Neuronal stem cell (in vitro differentiated cells): ENCODE measurements at regions not wholly inside any gene's neighbourhood (a gene's known extent, or its start where the extent isn't known, plus 50 kb on each side); places are given as distances from the start of the nearest gene placed in this dataset.

Experiments
- DNase-seq: peaks from one replicate; pipeline ENCODE4 v3.0.0-alpha.2; 2013; ENCODE audit warnings: low spot score
- H2AFZ ChIP-seq: one replicate; pipeline ENCODE4 v1.6.1; 2013; ENCODE audit warnings: mild to moderate bottlenecking, low read length, inconsistent platforms
- H2AK5ac ChIP-seq: 2 replicates; pipeline ENCODE4 v1.6.1; 2013; ENCODE audit warnings: low read depth, mild to moderate bottlenecking, inconsistent platforms, low read length, moderate library complexity, mixed read lengths
- H2BK120ac ChIP-seq: 2 replicates; pipeline ENCODE4 v1.6.1; 2013; ENCODE audit warnings: low read depth, mild to moderate bottlenecking, inconsistent platforms, low read length, moderate library complexity, mixed read lengths
- H2BK12ac ChIP-seq: one replicate; pipeline ENCODE4 v1.6.1; 2013; ENCODE audit warnings: low read length, inconsistent platforms
- H2BK15ac ChIP-seq: 2 replicates; pipeline ENCODE4 v1.6.1; 2013; ENCODE audit warnings: mild to moderate bottlenecking, low read length, inconsistent platforms, mixed read lengths
- H2BK5ac ChIP-seq: one replicate; pipeline ENCODE4 v1.6.1; 2013; ENCODE audit warnings: inconsistent platforms, mild to moderate bottlenecking, low read length, moderate library complexity
- H3K14ac ChIP-seq: one replicate; pipeline ENCODE4 v1.6.1; 2013; ENCODE audit warnings: low read length, inconsistent platforms
- H3K18ac ChIP-seq: 2 replicates; pipeline ENCODE4 v1.6.1; 2013; ENCODE audit warnings: low read length, inconsistent platforms
- H3K23ac ChIP-seq: 2 replicates; pipeline ENCODE4 v1.6.1; 2013; ENCODE audit warnings: low read depth, mild to moderate bottlenecking, mixed read lengths, low read length, inconsistent platforms; ENCODE audit not compliant: poor library complexity
- H3K27ac ChIP-seq: replicated peaks from 3 replicates; pipeline ENCODE4 v1.5.1; 2013; ENCODE audit warnings: low read length, inconsistent platforms
- H3K27me3 ChIP-seq, 3 experiments: 2 replicates each; pipeline ENCODE4 v1.6.1; 2013; ENCODE audit warnings: low read length in 3 of 3, mild to moderate bottlenecking in 2 of 3, inconsistent platforms in 1 of 3, low read depth in 1 of 3, mixed read lengths in 1 of 3, moderate library complexity in 1 of 3; ENCODE audit not compliant: control insufficient read depth in 3 of 3, insufficient read depth in 3 of 3
- H3K36me3 ChIP-seq, 2 donors: replicated peaks in 1 of 2; 2 replicates each; pipeline ENCODE4 v1.6.1; 2013; ENCODE audit warnings: low read length in 2 of 2; ENCODE audit not compliant: control insufficient read depth in 2 of 2, insufficient read depth in 2 of 2
- H3K4ac ChIP-seq: 2 replicates; pipeline ENCODE4 v1.6.1; 2013; ENCODE audit warnings: inconsistent platforms, mild to moderate bottlenecking, low read length, moderate library complexity
- H3K4me1 ChIP-seq, 2 donors: 1 replicate in 1 of 2; 2 replicates in 1 of 2; pipeline ENCODE4 v1.6.1; 2013; ENCODE audit warnings: low read length in 2 of 2, low read depth in 1 of 2; ENCODE audit not compliant: control insufficient read depth in 2 of 2, insufficient read depth in 1 of 2
- H3K4me2 ChIP-seq: one replicate; pipeline ENCODE4 v1.6.1; 2013; ENCODE audit warnings: mild to moderate bottlenecking, low read length, inconsistent platforms; ENCODE audit not compliant: insufficient read depth, poor library complexity, severe bottlenecking
- H3K4me3 ChIP-seq, 2 donors: 2 replicates each; pipeline ENCODE4 v1.5.1; 2013; ENCODE audit warnings: low read length in 2 of 2, mild to moderate bottlenecking in 2 of 2, inconsistent platforms in 1 of 2, moderate library complexity in 1 of 2
- H3K79me1 ChIP-seq: one replicate; pipeline ENCODE4 v1.6.1; 2013; ENCODE audit warnings: low read depth, mild to moderate bottlenecking, inconsistent platforms, low read length, moderate library complexity
- H3K9ac ChIP-seq: one replicate; pipeline ENCODE4 v1.6.1; 2013; ENCODE audit warnings: mild to moderate bottlenecking, low read depth, low read length, inconsistent platforms; ENCODE audit not compliant: poor library complexity
- H3K9me3 ChIP-seq, 2 donors: replicated peaks in 1 of 2; 2 replicates each; pipeline versions ENCODE3 to v1.6.1; 2013; ENCODE audit warnings: low read length in 2 of 2, mild to moderate bottlenecking in 2 of 2, inconsistent platforms in 1 of 2, low read depth in 1 of 2, mixed read lengths in 1 of 2, moderate library complexity in 1 of 2; ENCODE audit not compliant: control insufficient read depth in 2 of 2, insufficient read depth in 1 of 2
- H4K8ac ChIP-seq: one replicate; pipeline ENCODE4 v1.6.1; 2013; ENCODE audit warnings: low read depth, mild to moderate bottlenecking, inconsistent platforms, low read length, moderate library complexity
- H4K91ac ChIP-seq: one replicate; pipeline ENCODE4 v1.6.1; 2013; ENCODE audit warnings: low read length, low read depth, mild to moderate bottlenecking, inconsistent platforms; ENCODE audit not compliant: poor library complexity
- WGBS, 2 donors: extraction: QIAGEN DNeasy Blood & Tissue Kit; methylation state at CpG; one replicate each; pipeline ENCODE4 v1.1.7; 2013; ENCODE audit warnings: missing lambda C conversion rate in 2 of 2, mixed read lengths in 1 of 2; ENCODE audit not compliant: insufficient read length in 2 of 2, insufficient replicate concordance in 1 of 2; ENCODE audit errors: extremely low coverage in 2 of 2; 5-methylcytosine and 5-hydroxymethylcytosine counted together

DNA sequence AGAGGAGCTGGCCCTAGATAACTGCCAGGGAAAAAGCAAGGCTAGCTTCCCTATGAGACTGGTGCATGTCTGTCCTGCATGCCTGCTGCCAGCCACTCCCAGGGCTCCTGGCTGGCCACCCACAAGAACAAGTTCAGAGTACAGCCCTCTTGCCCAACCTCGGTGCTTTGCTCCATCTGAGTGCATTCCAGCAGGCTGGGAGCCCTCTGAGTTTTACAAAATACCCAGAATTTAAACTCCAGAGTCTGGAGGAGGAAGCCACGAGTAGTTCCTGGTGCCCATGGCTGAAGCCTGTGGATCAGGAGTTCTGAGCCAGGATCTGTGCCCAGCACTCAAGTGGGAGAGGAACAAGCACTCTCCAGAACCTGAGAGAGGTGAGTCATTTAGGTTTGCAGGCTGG lies 111.6 kb downstream of the MAGEE2 start:
- Histone ChIP-seq H2BK5ac (no peak overlapping the region), H3K4me2 (no peak overlapping the region), H3K4me1 (no peaks in the 10 kb centered on the region), H3K14ac (no peak overlapping the region), H2BK12ac (no peak overlapping the region), H4K8ac (no peak overlapping the region), H3K23ac (no peak overlapping the region), H2BK120ac (no peak overlapping the region), H3K9me3 (no peaks in the 10 kb centered on the region), H3K9ac (no peak overlapping the region), H3K36me3 (no peaks in the 10 kb centered on the region), H2BK15ac (no peak overlapping the region), H3K4ac (no peak overlapping the region), H4K91ac (no peak overlapping the region), H2AFZ (no peak overlapping the region), H3K18ac (no peak overlapping the region), H3K4me3 (no peak overlapping the region), H3K27me3 (no peaks in the 10 kb centered on the region), H2AK5ac (no peak overlapping the region), H3K27ac (no peak overlapping the region), H3K79me1 (no peaks in the 10 kb centered on the region)
- DNase-seq = no peak
- WGBS, 2 donors = no CpG with 5 or more reads among the region's 2 CpGs

DNA sequence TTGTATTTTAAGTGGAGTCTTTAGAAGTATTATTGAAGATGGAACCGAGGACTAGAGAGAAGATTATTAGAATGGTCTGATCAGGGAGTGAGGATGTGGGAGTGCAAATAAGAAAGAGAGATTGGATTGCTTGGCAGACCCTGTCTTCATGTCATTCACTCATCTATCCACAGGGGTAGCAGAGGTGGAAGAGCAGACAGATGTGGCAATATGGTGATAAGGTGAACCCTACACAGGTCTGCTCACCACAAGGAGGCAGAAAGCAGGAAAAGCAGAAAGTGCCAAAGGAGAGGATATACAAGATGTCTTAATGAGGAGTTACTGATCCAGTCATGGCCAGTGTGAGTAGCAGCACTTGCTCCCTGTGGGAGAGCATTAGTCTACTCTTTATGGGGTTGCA lies 129.4 kb downstream of the MAGEE2 start:
- no peak overlapping the region for H2BK5ac ChIP-seq
- no peak overlapping the region for H2BK12ac ChIP-seq
- H2AFZ ChIP-seq = no peak overlapping the region
- no peak overlapping the region for H3K9ac ChIP-seq
- no peak for DNase-seq
- no peak overlapping the region for H2AK5ac ChIP-seq
- H2BK15ac ChIP-seq = no peak overlapping the region
- no peak overlapping the region for H3K23ac ChIP-seq
- H3K27me3 ChIP-seq = no peaks in the 10 kb centered on the region
- no peaks in the 10 kb centered on the region for H3K9me3 ChIP-seq
- no peak overlapping the region for H3K4ac ChIP-seq
- no peak overlapping the region for H3K18ac ChIP-seq
- no peak overlapping the region for H4K91ac ChIP-seq
- no peak overlapping the region for H3K4me3 ChIP-seq
- no peak overlapping the region for H3K14ac ChIP-seq
- H3K4me1 ChIP-seq = no peaks in the 10 kb centered on the region
- H3K79me1 ChIP-seq = no peaks in the 10 kb centered on the region
- H2BK120ac ChIP-seq = no peak overlapping the region
- H4K8ac ChIP-seq = no peak overlapping the region
- no peaks in the 10 kb centered on the region for H3K36me3 ChIP-seq
- H3K4me2 ChIP-seq = no peak overlapping the region
- no peak overlapping the region for H3K27ac ChIP-seq
- no CpG with 5 or more reads among the region's 1 CpG for WGBS, 2 donors

DNA sequence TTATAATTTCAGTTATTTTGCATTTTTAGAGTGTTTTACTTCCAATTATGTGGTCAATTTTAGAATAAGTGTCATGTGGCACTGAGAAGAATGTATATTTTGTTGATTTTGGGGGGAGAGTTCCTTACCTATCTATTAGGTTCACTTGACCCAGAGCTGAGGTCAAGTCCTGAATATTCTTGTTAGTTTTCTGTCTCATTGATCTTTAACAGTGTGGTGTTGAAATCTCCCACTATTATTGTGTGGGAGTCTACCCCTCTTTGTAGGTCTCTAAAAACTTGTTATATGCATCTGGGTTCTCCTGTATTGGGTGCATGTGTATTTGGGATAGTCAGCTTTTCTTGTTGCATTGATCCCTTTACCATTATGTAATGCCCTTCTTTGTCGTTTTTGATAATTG lies 127.0 kb upstream of the ZDHHC15 start:
- Histone ChIP-seq H3K79me1 (no peaks in the 10 kb centered on the region), H2BK12ac (no peak overlapping the region), H2AK5ac (no peak overlapping the region), H3K9me3 (peaks cover 0 to 3% of the 10 kb centered on the region in 2 donors), H2AFZ (no peak overlapping the region), H3K18ac (no peak overlapping the region), H3K4me3 (no peak overlapping the region), H2BK15ac (no peak overlapping the region), H3K4me2 (no peak overlapping the region), H2BK5ac (no peak overlapping the region), H3K36me3 (no peaks in the 10 kb centered on the region), H3K4me1 (no peaks in the 10 kb centered on the region), H4K8ac (no peak overlapping the region), H4K91ac (no peak overlapping the region), H2BK120ac (no peak overlapping the region), H3K4ac (no peak overlapping the region), H3K27me3 (no peaks in the 10 kb centered on the region), H3K23ac (no peak overlapping the region), H3K27ac (no peak overlapping the region), H3K14ac (no peak overlapping the region), H3K9ac (no peak overlapping the region)
- DNase-seq = no peak
- WGBS, 2 donors = no CpG with 5 or more reads among the region's 1 CpG

DNA sequence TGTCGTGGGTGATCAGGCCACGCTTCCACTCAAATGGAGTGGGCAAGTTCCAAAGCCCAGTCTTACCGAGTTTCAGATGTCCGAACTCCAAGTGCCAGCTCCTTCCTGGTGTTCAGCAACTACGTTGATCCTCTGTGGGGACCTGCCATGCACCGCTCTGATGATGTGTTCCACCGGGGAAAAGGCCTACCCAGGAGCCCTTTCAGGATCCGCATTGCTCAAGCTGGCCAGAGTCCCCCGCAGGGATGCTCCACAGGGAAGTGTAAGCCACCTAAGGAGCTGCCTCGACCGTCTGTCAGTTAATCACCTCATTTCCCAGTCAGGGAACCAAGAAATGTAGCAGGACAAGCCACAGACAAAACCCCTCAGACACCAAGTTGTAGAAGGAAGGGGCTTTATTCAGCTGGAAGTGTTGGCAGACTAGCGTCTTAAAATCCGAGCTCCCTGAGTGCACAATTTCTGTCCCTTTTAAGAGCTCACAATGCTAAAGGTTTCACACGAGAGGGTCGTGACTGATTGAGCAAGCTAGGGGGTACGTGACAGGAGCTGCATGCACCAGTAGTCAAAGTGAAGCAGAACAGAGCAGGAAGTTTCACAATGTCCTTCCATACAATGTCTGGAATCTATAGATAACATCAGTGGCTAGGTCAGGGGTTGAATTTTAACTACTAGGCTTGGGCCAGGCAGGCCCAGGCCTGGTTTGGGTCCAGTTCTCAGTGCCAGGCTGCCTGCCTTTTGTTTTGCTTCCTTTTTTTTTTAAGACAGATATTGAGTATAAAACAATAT lies 126.2 kb upstream of the ZDHHC15 start:
- no peak overlapping the region for H3K23ac ChIP-seq
- no peaks in the 10 kb centered on the region for H3K27me3 ChIP-seq
- H3K14ac ChIP-seq = no peak overlapping the region
- no peaks in the 10 kb centered on the region for H3K4me1 ChIP-seq
- no peak overlapping the region for H2BK5ac ChIP-seq
- H3K4me2 ChIP-seq = no peak overlapping the region
- no CpG with 5 or more reads among the region's 16 CpGs for WGBS, 2 donors
- no peak for DNase-seq
- H3K18ac ChIP-seq = no peak overlapping the region
- H4K91ac ChIP-seq = no peak overlapping the region
- no peak overlapping the region for H3K27ac ChIP-seq
- peaks cover 0 to 3% of the 10 kb centered on the region in 2 donors for H3K9me3 ChIP-seq
- H2BK15ac ChIP-seq = no peak overlapping the region
- no peak overlapping the region for H3K4me3 ChIP-seq
- no peak overlapping the region for H3K9ac ChIP-seq
- H3K4ac ChIP-seq = no peak overlapping the region
- H4K8ac ChIP-seq = no peak overlapping the region
- H3K36me3 ChIP-seq = no peaks in the 10 kb centered on the region
- no peak overlapping the region for H2AK5ac ChIP-seq
- H2BK120ac ChIP-seq = no peak overlapping the region
- H3K79me1 ChIP-seq = no peaks in the 10 kb centered on the region
- H2BK12ac ChIP-seq = no peak overlapping the region
- H2AFZ ChIP-seq = no peak overlapping the region
